ENCODE measurements at regions not wholly inside any gene's neighbourhood (a gene's known extent, or its start where the extent isn't known, plus 50 kb on each side); places are given as distances from the start of the nearest gene placed in this dataset.

GRCh38 chr15:83365370-83365938 is 81.0 kb upstream of the BNC1 start:
- Histone ChIP-seq H3K4ac (ENCODE audit: low read depth, low read length) (no peak overlapping the region), H4K5ac (ENCODE audit: insufficient read length, low read depth, low read length) (no peak overlapping the region), H2BK120ac (ENCODE audit: low read depth, low read length, poor library complexity, severe bottlenecking) (no peak overlapping the region), H3K9ac (ENCODE audit: extremely low read depth, insufficient read length, low read length) (no peak overlapping the region), H2AK5ac (ENCODE audit: insufficient read length, low read length) (no peak overlapping the region), H2BK15ac (ENCODE audit: low read depth, low read length) (no peak overlapping the region), H4K20me1 (ENCODE audit: control insufficient read depth, insufficient read depth, insufficient read length) (no peaks in the 10 kb centered on the region), H3K56ac (ENCODE audit: insufficient read length, low read depth, low read length) (no peak overlapping the region), H3K79me2 (ENCODE audit: insufficient read depth, low read length) (no peaks in the 10 kb centered on the region), H3K9me3 (ENCODE audit: control insufficient read depth, low read depth, low read length) (no peaks in the 10 kb centered on the region), H2BK5ac (ENCODE audit: insufficient read length, low read length) (no peak overlapping the region), H4K8ac (replicated peaks; ENCODE audit: insufficient read length, low read depth, low read length) (no peak overlapping the region), H3K4me1 (ENCODE audit: insufficient read depth, low read length) (no peaks in the 10 kb centered on the region; the same call in 1 of the 2 replicates), H3K23me2 (ENCODE audit: insufficient read length, low read depth, low read length, poor library complexity, severe bottlenecking) (peaks cover 6% of the 10 kb centered on the region), H3K23ac (ENCODE audit: insufficient read length, low read depth, low read length) (no peak overlapping the region), H2BK12ac (ENCODE audit: insufficient read length, low read depth, low read length) (no peak overlapping the region), H3K4me2 (ENCODE audit: insufficient read depth, insufficient read length, low read length) (peak overlapping the region; percentile 96), H3K27ac (ENCODE audit: insufficient read length, low read depth, low read length) (no peak overlapping the region), H2AFZ (ENCODE audit: low read length) (peak overlapping the region; percentile 15), H4K91ac (ENCODE audit: insufficient read length, low read depth, low read length) (no peak overlapping the region), H3K14ac (ENCODE audit: insufficient read depth, low read length) (no peak overlapping the region), H2BK20ac (ENCODE audit: low read depth, low read length, poor library complexity, severe bottlenecking) (no peak overlapping the region), H3K79me1 (ENCODE audit: insufficient read depth, low read depth, low read length, poor library complexity, severe bottlenecking) (no peaks in the 10 kb centered on the region), H3K18ac (ENCODE audit: insufficient read length, low read depth, low read length) (no peak overlapping the region), H3T11ph (ENCODE audit: low read length) (no peak overlapping the region), H3K27me3 (ENCODE audit: insufficient read depth, low read length) (no peaks in the 10 kb centered on the region; the same call in 1 of the 2 replicates)
- no peaks in the 10 kb centered on the region for H3K9me3 Mint-ChIP-seq
- peaks cover 9 to 14% of the 10 kb centered on the region in 2 experiments for H3K4me1 Mint-ChIP-seq
- peaks cover 42% of the 10 kb centered on the region for H3K27me3 Mint-ChIP-seq (ENCODE audit: low read depth)
- TF ChIP-seq CTCF (conservative IDR thresholded peaks at IDR 0.05): no peak; the same call in 2 of the 3 replicates
- H3K4me3 Mint-ChIP-seq: peak overlapping the region; percentile 57 to 77
- DNase-seq: peak; percentile 51
- no peak overlapping the region for H3K27ac Mint-ChIP-seq
- H3K36me3 Mint-ChIP-seq (ENCODE audit: insufficient read depth in 1 of 3, low read depth in 3 of 3): no peaks in the 10 kb centered on the region
- no CpG with 5 or more reads among the region's 27 CpGs for WGBS (ENCODE audit: extremely low coverage, insufficient read length, low lambda C conversion rate)
